HL-60/S4 treated with phorbol 12-myristate 13-acetate at 8.2 ng/mL for 4 days and 3 days (cell line): ENCODE measurements at regions not wholly inside any gene's neighbourhood (a gene's known extent, or its start where the extent isn't known, plus 50 kb on each side); places are given as distances from the start of the nearest gene placed in this dataset.
"Not testable (repeated sequence)": the region's sequence is repeated elsewhere in the genome, so short reads cannot be mapped to it uniquely, and the experiment has no call there.

Experiments
- in situ Hi-C: fragments of 300-500 bp; cut with MboI; formaldehyde crosslinking; loops from 2 replicates; pipeline ENCODE4 v1.15.0; 2022; ENCODE audit warnings: low sequenced_read_pairs

DNA sequence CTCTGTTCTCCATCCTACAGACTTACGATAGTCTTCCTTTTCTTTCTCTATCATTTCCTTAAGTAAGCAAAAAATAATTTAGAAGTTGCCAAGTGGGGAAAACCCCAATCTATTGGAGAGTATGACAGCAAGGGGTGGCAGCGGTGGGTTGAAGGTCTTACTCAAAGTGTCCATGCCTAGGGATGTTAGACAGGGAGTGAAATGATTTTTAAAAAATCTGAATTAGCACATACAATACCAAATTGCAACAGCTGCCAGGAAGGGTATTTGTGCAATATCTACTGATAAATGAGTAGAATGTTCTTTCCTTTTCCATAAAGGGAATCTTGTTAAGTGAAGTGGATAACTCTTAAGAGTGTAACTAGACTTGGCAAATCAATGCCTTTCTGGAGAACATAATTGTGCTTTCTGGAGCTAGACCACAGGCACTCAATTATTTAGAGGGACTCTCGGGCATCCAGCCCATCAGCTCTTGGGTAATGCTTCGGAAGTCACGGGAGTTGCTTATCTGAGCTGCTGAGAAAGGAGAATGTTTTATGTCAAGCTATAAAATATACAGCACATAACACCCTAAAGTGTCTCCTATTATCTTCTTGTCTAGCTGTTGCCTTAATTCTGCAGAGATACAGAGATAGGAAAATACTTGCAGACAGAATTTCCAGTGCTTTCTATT is 151.5 kb downstream of the KCNJ2 start:
- in situ Hi-C loops, result no loop called here

DNA sequence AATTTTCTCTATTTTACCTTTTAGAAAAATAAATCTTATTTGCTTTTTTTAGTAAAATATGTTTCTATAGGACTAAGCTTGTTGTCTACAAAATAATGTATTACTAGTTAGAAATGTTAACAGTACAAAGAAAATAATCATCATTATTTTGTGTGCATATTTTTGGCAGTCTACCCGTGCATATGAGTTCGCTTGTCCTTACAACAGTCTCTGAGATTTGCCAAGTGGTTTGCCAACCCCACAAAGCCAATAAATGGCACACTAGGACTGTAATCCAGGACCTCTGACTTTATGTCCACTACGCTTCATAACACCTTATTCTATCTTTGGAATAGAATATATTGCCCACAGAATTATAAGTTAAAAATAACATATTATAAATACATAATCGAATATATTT is 152.0 kb downstream of the KCNJ2 start:
- in situ Hi-C loops, result no loop called here

DNA sequence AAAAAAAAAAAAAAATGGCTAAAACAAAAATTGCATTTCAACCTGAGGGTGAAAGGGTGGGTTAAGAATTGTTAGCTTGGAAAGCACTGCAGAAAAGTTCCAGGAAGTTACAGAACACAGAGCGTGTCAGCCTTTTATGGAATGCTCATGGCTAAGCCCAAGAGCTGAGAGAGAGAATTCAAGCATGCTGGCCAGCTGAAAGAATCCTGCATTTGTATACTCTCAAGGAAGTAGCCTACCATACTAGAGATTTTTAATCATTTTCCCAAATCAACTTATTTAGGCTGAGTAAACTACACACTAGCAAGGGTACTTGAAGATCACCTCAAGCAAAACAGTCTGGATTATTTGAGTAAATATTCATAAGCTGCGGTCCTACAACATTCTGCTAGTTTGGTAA is 153.9 kb downstream of the KCNJ2 start:
- in situ Hi-C loops, result no loop called here

DNA sequence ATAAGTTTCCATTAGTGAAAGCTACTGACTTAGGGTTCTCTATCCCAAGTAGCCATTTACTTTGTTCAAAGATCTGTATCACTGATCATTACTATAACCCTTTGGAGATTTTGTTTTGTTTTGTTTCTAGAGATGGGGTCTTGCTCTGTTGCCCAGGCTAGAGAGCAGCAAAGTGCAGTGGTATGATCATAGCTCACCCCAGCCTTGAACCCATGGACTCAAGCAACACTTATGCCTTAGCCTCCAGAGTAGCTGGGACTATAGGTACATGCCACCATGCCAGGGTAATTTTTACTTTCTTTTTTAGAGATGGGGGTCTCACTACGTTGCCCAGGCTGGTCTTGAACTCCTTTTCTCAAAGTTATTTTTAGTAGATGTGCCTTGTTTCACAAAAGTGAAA is 154.7 kb downstream of the KCNJ2 start:
- in situ Hi-C loops, result no loop called here

DNA sequence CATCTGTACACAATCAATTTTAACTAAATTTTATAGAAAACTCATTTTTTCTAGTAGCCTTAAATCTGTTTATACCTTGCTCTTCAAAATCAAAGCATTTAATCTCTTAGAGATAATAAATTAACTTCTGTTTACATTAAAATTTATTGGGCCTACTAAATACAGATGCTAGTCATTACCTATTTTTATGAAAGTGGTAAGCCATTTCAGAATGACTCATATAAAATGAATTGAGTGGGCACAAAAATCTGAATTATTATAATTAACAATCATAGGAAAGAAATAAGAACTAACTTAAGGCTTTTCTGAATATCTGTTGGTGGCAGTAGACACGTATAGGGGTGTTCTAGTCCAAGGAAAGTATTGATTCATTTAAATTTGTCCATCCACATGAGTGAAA is 157.9 kb downstream of the KCNJ2 start:
- in situ Hi-C loops, result no loop called here

DNA sequence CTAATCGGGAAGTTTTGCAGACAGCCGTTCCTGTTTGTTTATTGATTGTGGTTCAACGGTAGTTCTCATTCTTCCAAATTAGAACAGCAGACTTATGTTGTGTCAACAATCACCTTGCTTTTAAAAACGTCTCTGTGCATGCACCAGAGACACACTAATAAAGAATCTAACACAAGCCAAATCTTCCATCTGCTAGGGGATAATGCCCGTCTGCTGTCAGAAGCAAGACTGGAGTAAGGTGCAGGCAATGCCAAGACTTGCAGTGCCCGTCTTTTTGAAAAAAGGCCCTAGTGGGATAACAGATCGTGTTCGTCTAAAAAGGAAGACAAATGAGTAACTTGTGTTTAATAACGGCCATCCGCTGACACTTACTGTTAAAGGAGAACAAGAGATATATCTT is 158.4 kb downstream of the KCNJ2 start:
- in situ Hi-C loops, result no loop called here

DNA sequence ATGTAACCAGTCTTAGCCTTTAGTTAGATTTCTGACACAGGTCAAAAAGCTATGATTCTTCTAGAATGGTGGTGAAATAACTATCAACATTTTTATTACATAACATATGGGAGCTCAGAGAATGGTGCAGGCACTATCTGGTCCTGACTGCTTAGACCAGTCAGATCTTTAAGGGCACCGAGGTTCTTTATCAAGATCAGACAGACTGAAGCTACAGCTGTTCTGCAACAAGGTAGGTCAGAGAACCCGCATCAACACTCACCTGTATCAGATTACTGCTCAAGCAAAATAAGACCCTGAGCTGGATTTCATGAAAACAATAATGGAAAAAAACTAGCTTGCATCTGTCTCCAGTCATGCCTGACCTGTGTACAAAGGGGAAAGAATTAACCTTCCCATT is 160.4 kb downstream of the KCNJ2 start:
- in situ Hi-C loops, result no loop called here

DNA sequence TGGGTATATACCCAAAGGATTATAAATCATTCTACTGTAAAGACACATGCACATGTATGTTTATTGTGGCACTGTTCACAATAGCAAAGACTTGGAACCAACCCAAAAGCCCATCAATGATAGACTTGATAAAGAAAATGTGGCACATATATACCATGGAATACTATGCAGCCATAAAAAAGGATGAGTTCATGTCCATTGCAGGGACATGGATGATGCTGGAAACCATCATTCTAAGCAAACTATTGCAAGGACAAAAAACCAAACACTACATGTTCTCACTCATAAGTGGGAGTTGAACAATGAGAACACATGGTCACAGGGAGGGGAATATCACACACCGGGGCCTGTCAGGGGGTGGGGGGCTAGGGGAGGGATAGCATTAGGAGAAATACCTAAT is 161.7 kb downstream of the KCNJ2 start:
- in situ Hi-C loops, result not testable (repeated sequence)

DNA sequence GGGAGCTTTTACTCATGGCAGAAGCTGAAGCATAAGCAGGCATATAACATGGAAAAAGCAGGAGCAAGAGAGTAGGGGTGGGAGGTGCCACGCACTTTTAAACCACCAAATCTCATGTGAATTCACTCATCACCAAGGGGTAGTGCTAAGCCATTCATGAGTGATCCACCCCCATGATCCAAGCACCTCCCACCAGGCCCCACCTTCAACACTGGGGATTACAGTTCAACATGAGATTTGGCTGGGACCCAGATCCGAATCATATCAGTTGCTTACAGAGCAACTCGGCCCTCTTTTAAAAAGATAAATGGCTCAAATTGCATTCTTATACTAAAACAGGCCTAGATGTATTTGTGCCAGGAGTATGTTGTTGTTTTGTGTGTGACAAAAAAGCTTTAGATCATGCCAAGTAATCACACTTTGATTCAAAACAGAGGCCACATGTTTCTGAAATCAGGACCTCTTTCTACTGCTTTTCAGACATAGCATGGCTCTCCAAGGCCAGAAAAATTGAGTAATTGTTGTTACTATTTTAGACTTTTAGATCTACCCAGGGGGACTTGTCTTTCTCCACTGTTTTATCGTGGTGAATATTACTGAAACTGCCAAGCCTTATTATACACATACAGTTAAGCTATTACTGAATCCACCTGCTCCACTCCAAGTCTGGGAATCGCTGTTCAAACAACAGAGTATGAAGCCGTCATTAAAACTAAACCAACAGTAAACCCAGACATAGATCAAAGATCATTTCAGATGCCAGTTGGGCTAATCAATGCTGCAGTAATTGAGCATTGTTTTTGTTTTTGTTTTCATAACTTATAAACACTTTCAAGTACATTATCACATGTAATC is 163.3 kb downstream of the KCNJ2 start:
- in situ Hi-C loops, result no loop called here

DNA sequence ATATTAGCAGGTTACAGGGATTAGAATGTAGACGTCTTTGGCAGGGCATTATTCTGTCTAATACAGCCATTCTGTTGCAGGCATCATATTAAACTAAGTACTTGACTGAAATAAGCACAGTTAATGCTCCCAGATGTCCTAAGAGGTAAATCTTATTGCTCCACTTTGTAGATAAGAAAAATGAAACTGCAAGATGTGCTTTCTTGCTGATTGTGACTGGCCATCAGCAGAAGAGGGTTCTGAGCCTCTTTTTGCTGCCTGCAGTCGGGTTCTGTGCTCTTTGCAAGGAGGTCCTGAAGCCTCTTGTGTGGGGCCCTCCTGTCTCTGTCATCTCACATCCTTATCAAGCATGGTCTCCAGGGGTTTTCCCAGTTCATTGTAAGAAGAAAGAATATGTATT is 167.1 kb downstream of the KCNJ2 start:
- in situ Hi-C loops, result no loop called here

DNA sequence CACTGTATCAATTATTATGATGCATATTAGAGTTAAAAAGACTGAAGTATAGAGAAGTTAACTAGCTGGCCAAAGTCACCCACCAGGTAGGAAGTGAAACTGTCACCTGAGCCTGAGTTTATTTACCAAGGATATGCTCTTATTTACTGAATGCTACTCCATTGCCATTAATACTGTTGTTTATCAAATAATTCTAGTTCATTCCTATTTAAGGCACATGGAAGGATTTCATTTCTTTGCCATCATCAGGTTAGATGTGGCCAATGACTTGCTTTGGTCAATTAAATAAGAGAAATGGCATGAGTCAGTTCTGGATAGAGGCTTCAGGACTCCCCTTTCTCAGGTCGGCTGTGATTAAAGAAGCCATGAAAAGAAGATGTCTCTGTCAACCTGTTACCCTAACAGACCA is 169.6 kb downstream of the KCNJ2 start:
- in situ Hi-C loops, result no loop called here

DNA sequence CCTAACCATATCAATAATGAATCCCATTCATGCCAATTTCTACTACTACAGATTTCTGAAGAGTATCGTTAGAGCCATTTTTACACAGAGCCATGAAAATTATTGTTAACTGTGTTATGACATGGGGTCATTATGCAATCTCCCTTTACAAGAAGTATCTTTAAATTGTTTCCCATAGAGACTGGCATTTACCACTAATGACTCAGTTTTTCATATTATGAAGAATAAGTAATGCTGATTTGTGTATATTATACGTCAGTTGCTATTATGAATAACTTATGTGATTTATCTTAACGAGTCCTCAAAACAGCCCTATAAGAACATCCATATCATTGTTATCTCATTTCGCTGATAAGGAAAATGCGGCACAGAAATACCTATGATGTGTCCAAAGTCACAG is 173.8 kb downstream of the KCNJ2 start:
- in situ Hi-C loops, result no loop called here

DNA sequence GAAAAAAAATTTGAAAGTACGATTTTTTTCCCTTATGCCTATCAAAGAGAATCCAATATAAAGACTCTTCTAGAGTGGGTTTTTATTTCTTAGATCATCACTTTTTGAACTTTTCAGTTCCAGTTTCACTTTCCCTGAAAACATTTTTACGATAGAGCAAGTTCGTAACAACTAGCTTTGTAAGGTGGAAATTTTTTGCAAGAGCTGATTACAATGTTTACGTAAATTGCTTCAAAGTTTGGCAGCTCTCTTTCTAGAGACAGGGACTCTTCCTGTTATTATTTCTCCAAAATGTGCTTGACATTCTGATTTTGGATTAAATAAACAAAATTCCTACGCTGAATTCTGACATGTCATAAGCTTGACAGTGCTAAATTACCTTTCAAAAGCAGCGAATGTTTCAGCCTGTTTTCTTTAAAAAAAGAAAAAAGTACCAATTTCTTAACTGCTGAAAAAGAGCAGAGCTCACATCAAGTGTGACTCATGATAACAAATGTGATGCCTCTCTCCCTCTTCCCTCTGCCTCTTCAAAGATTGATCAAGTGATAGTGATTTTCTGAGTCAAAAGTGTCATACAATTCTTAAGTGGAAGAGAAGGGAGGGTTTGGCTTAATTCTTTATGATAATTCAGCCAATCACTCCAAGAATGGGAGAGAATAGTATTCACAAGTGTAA is 175.2 kb downstream of the KCNJ2 start:
- in situ Hi-C loops, result no loop called here

DNA sequence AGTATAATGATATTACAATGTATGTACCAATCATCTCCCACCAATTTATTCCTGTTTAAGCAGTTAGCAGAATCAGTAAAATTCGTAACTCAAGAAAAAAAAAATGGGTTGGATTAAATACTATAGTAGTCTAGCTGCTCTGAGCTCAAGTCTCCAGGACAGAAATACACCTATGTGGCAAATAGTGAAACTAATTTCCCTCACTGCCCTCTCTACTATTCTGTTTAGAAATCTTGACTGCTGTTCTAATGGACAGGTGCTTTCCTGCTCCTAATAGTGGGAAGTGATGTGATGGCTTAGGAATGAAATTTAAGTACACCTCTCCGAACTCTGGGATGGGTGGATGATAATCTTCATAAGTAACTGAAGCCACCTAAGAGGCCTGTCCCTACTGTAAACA is 175.7 kb downstream of the KCNJ2 start:
- in situ Hi-C loops, result no loop called here

DNA sequence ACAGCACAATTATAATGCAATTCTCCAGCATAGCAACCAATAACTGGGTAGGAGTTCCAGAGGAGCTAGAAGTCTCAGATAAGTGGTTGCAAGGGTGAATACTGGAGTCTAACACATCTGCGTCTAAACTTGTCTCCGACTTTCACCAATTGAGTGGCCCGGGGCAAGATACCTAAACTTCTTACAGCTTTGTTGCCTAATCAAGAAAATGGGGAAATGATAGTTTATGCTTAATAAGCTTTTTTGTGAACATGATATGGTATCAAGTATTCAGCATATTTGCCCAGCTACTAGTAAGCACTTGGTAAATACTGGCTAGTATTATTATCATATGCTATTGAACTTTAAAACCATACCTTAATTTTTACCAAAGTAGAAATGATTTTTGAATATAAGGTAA is 183.5 kb downstream of the KCNJ2 start:
- in situ Hi-C loops, result no loop called here

DNA sequence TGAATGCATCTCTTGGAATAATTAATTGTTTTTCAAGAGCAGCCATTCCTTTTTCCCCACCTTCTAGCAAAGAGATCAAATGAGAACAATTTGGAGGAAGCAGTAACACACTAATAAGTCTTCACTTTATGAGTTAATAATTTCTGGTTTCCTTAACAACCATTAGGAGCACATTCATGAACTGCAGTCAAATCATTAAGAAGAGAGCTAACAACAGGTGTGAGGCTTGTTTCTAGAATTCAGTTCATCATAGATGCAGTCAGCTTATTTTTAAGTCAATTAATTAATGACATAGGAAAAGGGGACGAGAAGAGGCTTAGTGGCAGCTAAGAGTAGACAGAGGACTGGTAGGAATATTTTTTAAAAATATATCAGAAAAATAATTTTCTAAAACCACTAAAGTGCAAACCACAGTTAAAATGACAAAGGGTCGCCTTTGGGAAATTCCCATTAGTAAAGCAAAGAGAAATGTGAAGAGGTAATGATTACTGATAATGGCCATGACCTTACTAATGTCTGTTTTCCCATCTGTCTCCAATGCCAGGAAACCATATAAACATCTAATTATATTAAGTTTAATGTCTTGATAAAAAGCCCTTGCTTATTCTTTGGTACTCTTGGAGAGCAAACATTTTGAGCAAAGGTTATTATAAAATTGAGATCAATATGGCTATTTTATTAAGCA is 184.2 kb downstream of the KCNJ2 start:
- in situ Hi-C loops, result no loop called here

DNA sequence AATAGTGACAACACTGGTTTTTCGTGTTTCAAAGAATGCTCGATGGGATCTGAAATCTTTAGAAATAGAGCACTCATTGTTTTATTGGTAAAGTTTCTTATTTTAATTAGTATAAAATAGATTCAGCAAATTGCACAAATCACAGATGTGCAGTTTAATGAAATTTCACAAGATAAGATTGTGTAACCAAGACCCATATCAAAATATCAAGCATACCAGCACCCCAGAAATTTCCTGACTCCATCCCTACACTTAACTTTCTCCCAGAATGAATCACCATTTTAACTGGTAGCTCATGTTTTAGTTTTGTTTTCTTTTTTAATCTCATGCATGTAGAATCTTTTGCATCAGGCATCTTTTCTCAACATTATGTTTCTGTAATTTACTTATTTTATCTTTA is 185.9 kb downstream of the KCNJ2 start:
- in situ Hi-C loops, result no loop called here

DNA sequence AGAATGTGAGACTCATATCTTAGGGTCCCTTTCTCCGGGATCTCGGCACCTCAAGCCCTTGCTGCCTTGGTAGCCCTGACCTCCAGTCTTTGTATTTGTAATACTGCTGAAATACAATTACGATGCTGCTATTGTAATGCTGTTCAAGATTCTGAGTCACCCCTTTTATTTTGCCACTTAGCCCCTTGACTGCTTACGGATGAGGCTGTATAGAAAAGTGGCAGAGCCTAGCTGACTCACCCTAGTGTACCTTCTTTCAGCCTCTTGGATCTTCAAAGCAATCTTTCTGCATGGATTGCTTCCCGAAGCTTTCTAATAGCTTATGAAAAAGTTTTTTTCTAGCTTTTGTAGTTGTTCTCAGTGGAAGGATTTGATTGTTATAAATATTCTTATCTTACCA is 187.9 kb downstream of the KCNJ2 start:
- in situ Hi-C loops, result no loop called here

DNA sequence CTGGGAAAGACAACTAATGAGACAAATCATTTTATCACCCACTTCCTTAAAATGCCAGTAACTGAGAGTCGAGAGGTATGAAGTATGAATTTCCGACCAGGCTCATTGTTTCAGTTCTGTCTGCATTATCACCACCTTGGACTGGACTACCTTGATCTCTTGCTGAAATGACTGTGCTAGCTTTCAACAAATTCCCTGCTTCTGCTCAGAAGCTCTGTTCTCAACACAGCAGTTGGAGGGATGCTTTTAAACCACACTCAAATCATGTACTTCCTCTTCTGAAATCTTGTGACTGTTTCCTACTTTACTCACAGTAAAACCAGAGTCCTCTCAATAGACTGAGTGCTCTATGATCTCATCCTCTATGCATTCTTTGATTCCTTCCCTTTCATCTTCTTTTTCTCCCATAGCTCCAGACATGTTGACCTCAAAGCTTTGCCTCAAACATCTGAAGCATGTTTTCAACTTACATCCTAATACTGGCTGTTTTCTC is 195.8 kb downstream of the KCNJ2 start:
- in situ Hi-C loops, result no loop called here

DNA sequence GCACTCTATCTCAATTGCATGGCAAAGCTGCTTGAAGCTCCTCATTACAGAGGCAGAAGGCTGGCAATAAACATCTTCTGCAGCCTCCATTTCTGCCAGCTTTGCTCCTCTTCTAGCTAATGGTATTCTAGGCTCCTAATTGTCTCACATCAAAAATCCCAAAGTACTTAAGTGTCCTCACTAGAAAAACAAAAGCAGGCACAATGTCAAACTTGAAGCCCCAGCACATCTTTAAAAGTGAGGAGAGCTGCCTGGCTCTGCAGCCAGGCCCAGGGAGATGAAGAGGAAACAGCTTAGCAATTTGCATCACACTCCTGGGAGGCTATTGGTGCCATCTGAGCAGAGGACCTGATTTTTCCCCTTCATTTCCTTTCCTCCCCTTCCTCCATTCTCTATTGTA is 197.1 kb downstream of the KCNJ2 start:
- in situ Hi-C loops, result no loop called here

DNA sequence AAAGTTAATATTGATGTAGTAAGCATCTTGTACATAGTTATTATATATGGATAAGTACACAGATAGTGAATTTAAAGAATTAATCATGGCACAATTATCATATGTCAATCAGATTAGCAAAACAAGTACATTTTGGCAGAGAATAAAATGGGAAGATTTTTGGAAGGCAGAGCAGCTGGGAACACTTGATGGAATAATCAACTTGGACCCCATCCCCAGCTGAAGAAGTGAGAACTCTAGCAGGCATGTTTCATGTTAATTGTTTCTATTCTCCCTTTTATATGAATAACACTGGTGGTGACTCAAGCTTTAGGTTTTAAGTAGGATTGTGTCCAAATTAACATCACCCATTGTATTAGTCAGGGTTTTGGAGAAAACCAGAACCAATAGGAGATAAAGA is 198.7 kb downstream of the KCNJ2 start:
- in situ Hi-C loops, result no loop called here
